Stimulated activated CD4-positive, alpha-beta T cell treated with anti-CD3 and anti-CD28 coated beads, Interleukin-1b, Interleukin-23, amount 100 ng/mL, for 24 hours (primary cell): ENCODE measurements at regions not wholly inside any gene's neighbourhood (a gene's known extent, or its start where the extent isn't known, plus 50 kb on each side); places are given as distances from the start of the nearest gene placed in this dataset.

Source experiments
- DNase-seq, 4 experiments: peaks; one replicate each; pipeline ENCODE4 v3.0.0-alpha.2; 2020; ENCODE audit warnings: low read depth in 4 of 4, low spot score in 1 of 4

- DNase-seq: no peak
Measured at GRCh38 chr3:96705895-96706294, 108.5 kb upstream of the EPHA6 start.

GRCh38 chr3:96706509-96706908, 107.9 kb upstream of the EPHA6 start:
- no peak for DNase-seq

GRCh38 chr3:96711816-96712215, 102.6 kb upstream of the EPHA6 start:
- DNase-seq: no peak

- no peak for DNase-seq
Measured at GRCh38 chr3:96712792-96713191, 101.6 kb upstream of the EPHA6 start.

GRCh38 chr3:96719921-96720320, 94.5 kb upstream of the EPHA6 start:
- DNase-seq: no peak

- DNase-seq: no peak
Measured at GRCh38 chr3:96731031-96731430, 83.4 kb upstream of the EPHA6 start.

GRCh38 chr3:96734273-96735009, 80.0 kb upstream of the EPHA6 start:
- DNase-seq: no peak

GRCh38 chr3:96748139-96748538, 66.3 kb upstream of the EPHA6 start:
- no peak for DNase-seq

- DNase-seq: no peak
Measured at GRCh38 chr3:96750094-96750767, 64.2 kb upstream of the EPHA6 start.

- no peak for DNase-seq
Measured at GRCh38 chr3:96753124-96753523, 61.3 kb upstream of the EPHA6 start.

GRCh38 chr3:96754128-96754527, 60.3 kb upstream of the EPHA6 start:
- DNase-seq: no peak

GRCh38 chr3:96755519-96755918, 58.9 kb upstream of the EPHA6 start:
- DNase-seq: no peak

GRCh38 chr3:96756516-96756915, 57.9 kb upstream of the EPHA6 start:
- no peak for DNase-seq

GRCh38 chr3:96760956-96761355, 53.4 kb upstream of the EPHA6 start:
- DNase-seq: no peak
